ENCODE measurements at regions not wholly inside any gene's neighbourhood (a gene's known extent, or its start where the extent isn't known, plus 50 kb on each side); places are given as distances from the start of the nearest gene placed in this dataset.
"Not testable (repeated sequence)": the region's sequence is repeated elsewhere in the genome, so short reads cannot be mapped to it uniquely, and the experiment has no call there.

- H3K4me1 ChIP-seq (ENCODE audit: control insufficient read depth, insufficient read depth, low read length); H3K27ac ChIP-seq (ENCODE audit: low read length); H3K27me3 ChIP-seq (ENCODE audit: control insufficient read depth, insufficient read depth, low read length); H3K36me3 ChIP-seq (ENCODE audit: control insufficient read depth, insufficient read depth, low read length); DNase-seq; H3K4me3 ChIP-seq (ENCODE audit: low read length); H3K9me3 ChIP-seq (ENCODE audit: control insufficient read depth, low read depth, low read length): not testable (repeated sequence)
- WGBS (ENCODE audit: insufficient coverage, low lambda C conversion rate): no CpG with 5 or more reads among the region's 2 CpGs
Observed at GRCh38 chr9:67708109-67708508, 150.6 kb upstream of the ANKRD20A1 start.

GRCh38 chr9:67711429-67711828, 147.3 kb upstream of the ANKRD20A1 start:
- H3K36me3 ChIP-seq (ENCODE audit: control insufficient read depth, insufficient read depth, low read length); DNase-seq; H3K27ac ChIP-seq (ENCODE audit: low read length); H3K9me3 ChIP-seq (ENCODE audit: control insufficient read depth, low read depth, low read length); H3K27me3 ChIP-seq (ENCODE audit: control insufficient read depth, insufficient read depth, low read length); H3K4me1 ChIP-seq (ENCODE audit: control insufficient read depth, insufficient read depth, low read length); H3K4me3 ChIP-seq (ENCODE audit: low read length): not testable (repeated sequence)
- WGBS (ENCODE audit: insufficient coverage, low lambda C conversion rate): no CpG with 5 or more reads among the region's 32 CpGs

- DNase-seq; H3K4me3 ChIP-seq (ENCODE audit: low read length); H3K36me3 ChIP-seq (ENCODE audit: control insufficient read depth, insufficient read depth, low read length); H3K27ac ChIP-seq (ENCODE audit: low read length); H3K4me1 ChIP-seq (ENCODE audit: control insufficient read depth, insufficient read depth, low read length); H3K9me3 ChIP-seq (ENCODE audit: control insufficient read depth, low read depth, low read length); H3K27me3 ChIP-seq (ENCODE audit: control insufficient read depth, insufficient read depth, low read length): not testable (repeated sequence)
- WGBS (ENCODE audit: insufficient coverage, low lambda C conversion rate): no CpG with 5 or more reads among the region's 10 CpGs
Observed at GRCh38 chr9:67711931-67712330, 146.8 kb upstream of the ANKRD20A1 start.

GRCh38 chr9:67712956-67713355, 145.8 kb upstream of the ANKRD20A1 start:
- WGBS (ENCODE audit: insufficient coverage, low lambda C conversion rate): no CpG with 5 or more reads among the region's 9 CpGs
- DNase-seq; H3K36me3 ChIP-seq (ENCODE audit: control insufficient read depth, insufficient read depth, low read length); H3K4me3 ChIP-seq (ENCODE audit: low read length); H3K9me3 ChIP-seq (ENCODE audit: control insufficient read depth, low read depth, low read length); H3K27ac ChIP-seq (ENCODE audit: low read length); H3K4me1 ChIP-seq (ENCODE audit: control insufficient read depth, insufficient read depth, low read length); H3K27me3 ChIP-seq (ENCODE audit: control insufficient read depth, insufficient read depth, low read length): not testable (repeated sequence)

- no CpG with 5 or more reads among the region's 28 CpGs for WGBS (ENCODE audit: insufficient coverage, low lambda C conversion rate)
- not testable (repeated sequence) for H3K9me3 ChIP-seq (ENCODE audit: control insufficient read depth, low read depth, low read length); DNase-seq; H3K27ac ChIP-seq (ENCODE audit: low read length); H3K36me3 ChIP-seq (ENCODE audit: control insufficient read depth, insufficient read depth, low read length); H3K27me3 ChIP-seq (ENCODE audit: control insufficient read depth, insufficient read depth, low read length); H3K4me1 ChIP-seq (ENCODE audit: control insufficient read depth, insufficient read depth, low read length); H3K4me3 ChIP-seq (ENCODE audit: low read length)
Observed at GRCh38 chr9:67717830-67718388, 140.8 kb upstream of the ANKRD20A1 start.

GRCh38 chr9:67720491-67720890, 138.2 kb upstream of the ANKRD20A1 start:
- not testable (repeated sequence) for H3K4me3 ChIP-seq (ENCODE audit: low read length); H3K27me3 ChIP-seq (ENCODE audit: control insufficient read depth, insufficient read depth, low read length); H3K9me3 ChIP-seq (ENCODE audit: control insufficient read depth, low read depth, low read length); DNase-seq; H3K4me1 ChIP-seq (ENCODE audit: control insufficient read depth, insufficient read depth, low read length); H3K27ac ChIP-seq (ENCODE audit: low read length); H3K36me3 ChIP-seq (ENCODE audit: control insufficient read depth, insufficient read depth, low read length)
- no CpG with 5 or more reads among the region's 16 CpGs for WGBS (ENCODE audit: insufficient coverage, low lambda C conversion rate)

GRCh38 chr9:67722460-67723090, 136.2 kb upstream of the ANKRD20A1 start:
- H3K27ac ChIP-seq (ENCODE audit: low read length); H3K27me3 ChIP-seq (ENCODE audit: control insufficient read depth, insufficient read depth, low read length); H3K4me3 ChIP-seq (ENCODE audit: low read length); H3K4me1 ChIP-seq (ENCODE audit: control insufficient read depth, insufficient read depth, low read length); H3K36me3 ChIP-seq (ENCODE audit: control insufficient read depth, insufficient read depth, low read length); H3K9me3 ChIP-seq (ENCODE audit: control insufficient read depth, low read depth, low read length); DNase-seq: not testable (repeated sequence)
- WGBS (ENCODE audit: insufficient coverage, low lambda C conversion rate): no CpG with 5 or more reads among the region's 41 CpGs

GRCh38 chr9:67723185-67723584, 135.5 kb upstream of the ANKRD20A1 start:
- not testable (repeated sequence) for H3K9me3 ChIP-seq (ENCODE audit: control insufficient read depth, low read depth, low read length); H3K27me3 ChIP-seq (ENCODE audit: control insufficient read depth, insufficient read depth, low read length); H3K4me1 ChIP-seq (ENCODE audit: control insufficient read depth, insufficient read depth, low read length); DNase-seq; H3K27ac ChIP-seq (ENCODE audit: low read length); H3K36me3 ChIP-seq (ENCODE audit: control insufficient read depth, insufficient read depth, low read length)
- H3K4me3 ChIP-seq (ENCODE audit: low read length): peak overlapping the region; percentile 35
- WGBS (ENCODE audit: insufficient coverage, low lambda C conversion rate): no CpG with 5 or more reads among the region's 15 CpGs

- H3K27ac ChIP-seq (ENCODE audit: low read length); H3K4me1 ChIP-seq (ENCODE audit: control insufficient read depth, insufficient read depth, low read length); H3K36me3 ChIP-seq (ENCODE audit: control insufficient read depth, insufficient read depth, low read length); H3K27me3 ChIP-seq (ENCODE audit: control insufficient read depth, insufficient read depth, low read length); H3K4me3 ChIP-seq (ENCODE audit: low read length); DNase-seq; H3K9me3 ChIP-seq (ENCODE audit: control insufficient read depth, low read depth, low read length): not testable (repeated sequence)
- WGBS (ENCODE audit: insufficient coverage, low lambda C conversion rate): no CpG with 5 or more reads among the region's 11 CpGs
Observed at GRCh38 chr9:67724885-67725284, 133.8 kb upstream of the ANKRD20A1 start.

- not testable (repeated sequence) for H3K36me3 ChIP-seq (ENCODE audit: control insufficient read depth, insufficient read depth, low read length); H3K4me1 ChIP-seq (ENCODE audit: control insufficient read depth, insufficient read depth, low read length); H3K9me3 ChIP-seq (ENCODE audit: control insufficient read depth, low read depth, low read length); H3K4me3 ChIP-seq (ENCODE audit: low read length); H3K27ac ChIP-seq (ENCODE audit: low read length); H3K27me3 ChIP-seq (ENCODE audit: control insufficient read depth, insufficient read depth, low read length); DNase-seq
- no CpG with 5 or more reads among the region's 58 CpGs for WGBS (ENCODE audit: insufficient coverage, low lambda C conversion rate)
Observed at GRCh38 chr9:67726213-67726988, 132.3 kb upstream of the ANKRD20A1 start.

GRCh38 chr9:67763133-67763532, 95.6 kb upstream of the ANKRD20A1 start:
- H3K27ac ChIP-seq (ENCODE audit: low read length): not testable (repeated sequence)
- no CpG with 5 or more reads among the region's 4 CpGs for WGBS (ENCODE audit: insufficient coverage, low lambda C conversion rate)

More at GRCh38 chr9:67763133-67763532, 95.6 kb upstream of the ANKRD20A1 start:
- not testable (repeated sequence) for H3K36me3 ChIP-seq (ENCODE audit: control insufficient read depth, insufficient read depth, low read length); H3K4me1 ChIP-seq (ENCODE audit: control insufficient read depth, insufficient read depth, low read length); DNase-seq; H3K4me3 ChIP-seq (ENCODE audit: low read length); H3K27me3 ChIP-seq (ENCODE audit: control insufficient read depth, insufficient read depth, low read length); H3K9me3 ChIP-seq (ENCODE audit: control insufficient read depth, low read depth, low read length)
